K562 (cell line): ENCODE measurements at regions not wholly inside any gene's neighbourhood (a gene's known extent, or its start where the extent isn't known, plus 50 kb on each side); places are given as distances from the start of the nearest gene placed in this dataset.
A peak's percentile ranks its signal among the peaks of the same experiment; 100 is the strongest.

Experiments used
- ARID1B ChIP-seq: fragments of 450-650 bp; IDR thresholded peaks from 2 replicates; pipeline ENCODE4 v1.6.1; 2016; ENCODE audit warnings: antibody characterized with exemption, mild to moderate bottlenecking, inconsistent platforms
- CREB1 ChIP-seq, 2 experiments: sonication (generic) in 1 of 2; formaldehyde crosslinking in 1 of 2; IDR thresholded peaks; 2 replicates each; pipeline versions ENCODE4 v1.6.1 to v1.8.0; 2012 to 2022; ENCODE audit warnings: inconsistent platforms in 1 of 2, mild to moderate bottlenecking in 1 of 2, missing genetic modification reagents in 1 of 2, moderate library complexity in 1 of 2
- DPF2 ChIP-seq: fragments of 450-650 bp; IDR thresholded peaks from 2 replicates; pipeline ENCODE4 v1.6.1; 2016
- ELF1 ChIP-seq: fragments of 200-800 bp; sonication (Bioruptor generic); IDR thresholded peaks from 2 replicates; pipeline ENCODE4 v1.6.1; 2016; ENCODE audit warnings: missing genetic modification characterization, missing compliant biosample characterization
- FIP1L1 ChIP-seq: fragments of 200-400 bp; formaldehyde crosslinking; IDR thresholded peaks from 2 replicates; pipeline ENCODE4 v1.6.1; 2018; ENCODE audit warnings: mild to moderate bottlenecking, low read depth, low read length; ENCODE audit not compliant: poor library complexity, severe bottlenecking
- KLF6 ChIP-seq: fragments of 250-450 bp; sonication (Bioruptor Pico); IDR thresholded peaks from 2 replicates; pipeline ENCODE4 v1.4.0; 2020; ENCODE audit warnings: mild to moderate bottlenecking, moderate library complexity, borderline replicate concordance
- PTBP1 ChIP-seq: fragments of 200-400 bp; formaldehyde crosslinking; IDR thresholded peaks from 2 replicates; pipeline ENCODE4 v1.6.1; 2017; ENCODE audit warnings: low read depth, low read length
- RAD21 ChIP-seq, 2 experiments: fragments of 250-450 bp in 1 of 2; fragments of 450-650 bp in 1 of 2; sonication (Bioruptor Pico) in 1 of 2; formaldehyde crosslinking in 1 of 2; IDR thresholded peaks in 1 of 2; conservative IDR thresholded peaks in 1 of 2; 2 replicates each; pipeline versions ENCODE4 v1.4.0 to v1.8.0; 2020 to 2022; ENCODE audit warnings: mild to moderate bottlenecking in 2 of 2, moderate library complexity in 1 of 2
- RBM34 ChIP-seq: fragments of 200-400 bp; formaldehyde crosslinking; IDR thresholded peaks from 2 replicates; pipeline ENCODE4 v1.6.1; 2018; ENCODE audit warnings: low read length, borderline replicate concordance; ENCODE audit not compliant: insufficient read depth
- SMARCC2 ChIP-seq: fragments of 450-650 bp; IDR thresholded peaks from 2 replicates; pipeline ENCODE4 v1.6.1; 2017; ENCODE audit warnings: antibody characterized with exemption, moderate library complexity, mild to moderate bottlenecking, low read depth
- SMC3 ChIP-seq: conservative IDR thresholded peaks from 2 replicates; pipeline ENCODE4 v1.6.1; 2011; ENCODE audit warnings: low read depth, low read length, improper control_type of control experiment; ENCODE audit not compliant: insufficient read depth
- TOE1 ChIP-seq, 2 experiments: fragments of 450-650 bp in 1 of 2; sonication (generic) in 1 of 2; formaldehyde crosslinking in 1 of 2; IDR thresholded peaks; 2 replicates each; pipeline versions ENCODE4 v1.7.1 to v1.8.0; 2016 to 2022; ENCODE audit warnings: borderline replicate concordance in 2 of 2, mild to moderate bottlenecking in 2 of 2, antibody characterized with exemption in 1 of 2, inconsistent platforms in 1 of 2, low read depth in 1 of 2, missing genetic modification reagents in 1 of 2, moderate library complexity in 1 of 2
- TRIM24 ChIP-seq, 2 experiments: fragments of 450-650 bp; IDR thresholded peaks; 2 replicates each; pipeline ENCODE4 v1.6.1; 2016
- ZSCAN29 ChIP-seq: fragments of 450-650 bp; IDR thresholded peaks from 2 replicates; pipeline ENCODE4 v1.6.1; 2017
- TF ChIP-seq, protein P1 (sequence below): sonication (generic); formaldehyde crosslinking; IDR thresholded peaks from 2 replicates; pipeline ENCODE4 v1.4.0; 2020; ENCODE audit warnings: mild to moderate bottlenecking, missing genetic modification reagents
- TF ChIP-seq, protein P2 (sequence below), 3 experiments: IDR thresholded peaks in 2 of 3; conservative IDR thresholded peaks in 1 of 3; 2 replicates each; pipeline ENCODE4 v1.5.1; 2011 to 2012; ENCODE audit warnings: low read length in 3 of 3, mild to moderate bottlenecking in 3 of 3, control low read depth in 2 of 3, improper control_type of control experiment in 1 of 3, inconsistent platforms in 1 of 3, low read depth in 1 of 3, mixed read lengths in 1 of 3, moderate library complexity in 1 of 3; ENCODE audit not compliant: insufficient read depth in 2 of 3

DNA sequence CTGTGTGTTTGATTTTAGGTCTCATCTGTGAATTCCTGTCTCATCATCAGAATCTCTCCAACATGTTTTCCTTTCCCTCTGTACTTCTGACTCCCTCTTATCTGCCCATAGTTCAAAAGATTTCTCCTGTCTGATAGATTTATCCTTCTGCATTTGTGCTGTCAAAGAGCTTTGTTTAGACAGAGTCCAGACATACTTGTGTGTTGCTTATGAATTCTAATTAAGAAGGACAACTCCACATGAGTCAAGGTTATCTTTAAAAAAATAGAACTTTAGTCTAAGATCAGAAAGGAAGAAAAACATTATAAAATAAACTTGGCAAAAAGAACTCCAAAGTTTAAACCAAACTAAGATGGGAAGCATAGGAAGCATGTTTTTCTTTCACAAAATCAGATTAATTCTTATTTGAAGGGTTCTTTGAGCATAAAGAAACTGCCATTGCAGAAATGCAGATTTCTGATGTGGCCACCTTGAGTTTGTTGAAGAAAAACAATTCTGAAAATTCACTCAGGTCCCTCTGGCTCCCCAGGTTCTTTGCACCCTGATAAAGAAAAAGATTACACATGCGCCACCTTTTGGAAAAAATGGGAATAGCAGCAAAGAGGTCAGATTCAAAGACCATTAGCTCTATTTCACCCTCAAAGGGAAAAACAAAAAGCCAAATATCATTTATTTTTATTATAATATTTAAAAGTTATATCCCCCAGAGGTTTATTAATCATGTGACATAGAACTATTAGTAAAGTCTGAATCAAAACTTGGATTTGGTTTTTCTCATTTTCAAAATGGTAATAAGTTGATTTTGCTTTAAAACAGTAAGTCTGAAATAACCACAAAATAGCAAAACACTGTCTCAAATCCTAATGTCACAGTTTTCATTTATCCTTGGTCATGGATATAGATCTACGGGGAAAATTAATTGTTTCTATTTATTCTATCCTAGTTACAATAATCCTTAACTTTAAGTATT, 143.7 kb upstream of the DCN start (continued):
- 0 out of 2 replicates have a peak, but pooled peaks have one; percentile 19 for TF ChIP-seq SMC3
- TF ChIP-seq ZSCAN29 = no peak
- no peak for TF ChIP-seq DPF2
- no peak for TF ChIP-seq RBM34
- no peak for TF ChIP-seq TRIM24 (IDR thresholded peaks at IDR 0.05)
- TF ChIP-seq, protein P1, sequence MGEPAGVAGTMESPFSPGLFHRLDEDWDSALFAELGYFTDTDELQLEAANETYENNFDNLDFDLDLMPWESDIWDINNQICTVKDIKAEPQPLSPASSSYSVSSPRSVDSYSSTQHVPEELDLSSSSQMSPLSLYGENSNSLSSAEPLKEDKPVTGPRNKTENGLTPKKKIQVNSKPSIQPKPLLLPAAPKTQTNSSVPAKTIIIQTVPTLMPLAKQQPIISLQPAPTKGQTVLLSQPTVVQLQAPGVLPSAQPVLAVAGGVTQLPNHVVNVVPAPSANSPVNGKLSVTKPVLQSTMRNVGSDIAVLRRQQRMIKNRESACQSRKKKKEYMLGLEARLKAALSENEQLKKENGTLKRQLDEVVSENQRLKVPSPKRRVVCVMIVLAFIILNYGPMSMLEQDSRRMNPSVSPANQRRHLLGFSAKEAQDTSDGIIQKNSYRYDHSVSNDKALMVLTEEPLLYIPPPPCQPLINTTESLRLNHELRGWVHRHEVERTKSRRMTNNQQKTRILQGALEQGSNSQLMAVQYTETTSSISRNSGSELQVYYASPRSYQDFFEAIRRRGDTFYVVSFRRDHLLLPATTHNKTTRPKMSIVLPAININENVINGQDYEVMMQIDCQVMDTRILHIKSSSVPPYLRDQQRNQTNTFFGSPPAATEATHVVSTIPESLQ (CRISPR knock-in tag) = no peak
- peak; percentile 42 to 50 for TF ChIP-seq RAD21 (CRISPR knock-in tag; conservative IDR thresholded peaks at IDR 0.05 in 1 of 2, IDR thresholded peaks at IDR 0.05 in 1 of 2)
- TF ChIP-seq, protein P2, sequence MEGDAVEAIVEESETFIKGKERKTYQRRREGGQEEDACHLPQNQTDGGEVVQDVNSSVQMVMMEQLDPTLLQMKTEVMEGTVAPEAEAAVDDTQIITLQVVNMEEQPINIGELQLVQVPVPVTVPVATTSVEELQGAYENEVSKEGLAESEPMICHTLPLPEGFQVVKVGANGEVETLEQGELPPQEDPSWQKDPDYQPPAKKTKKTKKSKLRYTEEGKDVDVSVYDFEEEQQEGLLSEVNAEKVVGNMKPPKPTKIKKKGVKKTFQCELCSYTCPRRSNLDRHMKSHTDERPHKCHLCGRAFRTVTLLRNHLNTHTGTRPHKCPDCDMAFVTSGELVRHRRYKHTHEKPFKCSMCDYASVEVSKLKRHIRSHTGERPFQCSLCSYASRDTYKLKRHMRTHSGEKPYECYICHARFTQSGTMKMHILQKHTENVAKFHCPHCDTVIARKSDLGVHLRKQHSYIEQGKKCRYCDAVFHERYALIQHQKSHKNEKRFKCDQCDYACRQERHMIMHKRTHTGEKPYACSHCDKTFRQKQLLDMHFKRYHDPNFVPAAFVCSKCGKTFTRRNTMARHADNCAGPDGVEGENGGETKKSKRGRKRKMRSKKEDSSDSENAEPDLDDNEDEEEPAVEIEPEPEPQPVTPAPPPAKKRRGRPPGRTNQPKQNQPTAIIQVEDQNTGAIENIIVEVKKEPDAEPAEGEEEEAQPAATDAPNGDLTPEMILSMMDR (IDR thresholded peaks at IDR 0.05 in 2 of 3, conservative IDR thresholded peaks at IDR 0.05 in 1 of 3; ENCODE audit: insufficient read depth in 2 of 3, low read depth in 1 of 3, low read length in 3 of 3) = peak; percentile 50 to 79 (median 63); a peak in 5 of 6 replicates
- TF ChIP-seq SMARCC2 = no peak
- TF ChIP-seq TOE1 (IDR thresholded peaks at IDR 0.05; ENCODE audit: borderline replicate concordance) = 0 out of 2 replicates have a peak, but pooled peaks have one; percentile 41
- TF ChIP-seq TOE1 (CRISPR knock-in tag; IDR thresholded peaks at IDR 0.05; ENCODE audit: borderline replicate concordance, low read depth) = no peak
- TF ChIP-seq ELF1 = no peak
- TF ChIP-seq KLF6 (CRISPR knock-in tag) = no peak
- TF ChIP-seq PTBP1 = no peak
- TF ChIP-seq FIP1L1 = no peak
- no peak for TF ChIP-seq ARID1B
- no peak for TF ChIP-seq CREB1 (IDR thresholded peaks at IDR 0.05)
- TF ChIP-seq CREB1 (CRISPR knock-in tag; IDR thresholded peaks at IDR 0.05) = no peak
